ENCODE measurements at regions not wholly inside any gene's neighbourhood (a gene's known extent, or its start where the extent isn't known, plus 50 kb on each side); places are given as distances from the start of the nearest gene placed in this dataset.

GRCh38 chr7:55306331-55306730 lies 58.8 kb upstream of the LANCL2 start:
- TF ChIP-seq CTCF (IDR thresholded peaks at IDR 0.05): no peak

- no peak for TF ChIP-seq CTCF (IDR thresholded peaks at IDR 0.05)
Measured at GRCh38 chr7:55307123-55307916, 57.8 kb upstream of the LANCL2 start.

- TF ChIP-seq CTCF (IDR thresholded peaks at IDR 0.05): no peak
Measured at GRCh38 chr7:55308186-55308929, 56.8 kb upstream of the LANCL2 start.

- no peak for TF ChIP-seq CTCF (IDR thresholded peaks at IDR 0.05)
Measured at GRCh38 chr7:55309040-55309991, 55.8 kb upstream of the LANCL2 start.

- TF ChIP-seq CTCF (IDR thresholded peaks at IDR 0.05): no peak
Measured at GRCh38 chr7:55310287-55311025, 54.7 kb upstream of the LANCL2 start.

- no peak for TF ChIP-seq CTCF (IDR thresholded peaks at IDR 0.05)
Measured at GRCh38 chr7:55314967-55315366, 50.2 kb upstream of the LANCL2 start.

Data from LNCAP (cell line).